ENCODE measurements at regions not wholly inside any gene's neighbourhood (a gene's known extent, or its start where the extent isn't known, plus 50 kb on each side); places are given as distances from the start of the nearest gene placed in this dataset.
"Not testable (repeated sequence)": the region's sequence is repeated elsewhere in the genome, so short reads cannot be mapped to it uniquely, and the experiment has no call there.

GRCh38 chr13:67466569-67466968, 236.4 kb upstream of the PCDH9 start:
- no peaks in the 10 kb centered on the region for H3K4me1 ChIP-seq (ENCODE audit: control insufficient read depth, insufficient read depth, low read length)
- ATAC-seq (no peak), DNase-seq (ENCODE audit: low read depth, low spot score) (no peak)
- no peaks in the 10 kb centered on the region for H3K36me3 ChIP-seq (ENCODE audit: control insufficient read depth, insufficient read depth, low read length)
- CTCF ChIA-PET, result no interaction called here
- POLR2A ChIA-PET, result no interaction called here
- no TSS peak for BruUV-seq (replicated peaks)
- peaks cover 6% of the 10 kb centered on the region; the same call in 1 of the 2 replicates for H3K9me3 ChIP-seq (ENCODE audit: control insufficient read depth, insufficient read depth, low read depth, low read length)
- intact Hi-C loops (cut with micrococcal nuclease; ENCODE audit: unreplicated experiment) (no loop called here), in situ Hi-C loops (cut with HindIII; ENCODE audit: low pct_unique_long_range_greater_than_20kb, low sequenced_read_pairs) (no loop called here)
- no peak for TF ChIP-seq TCF7L2 (IDR thresholded peaks at IDR 0.05; ENCODE audit: low read depth, low read length)
- no peak for TF ChIP-seq SIN3A (IDR thresholded peaks at IDR 0.05; ENCODE audit: borderline replicate concordance, insufficient read depth, low read depth, low read length)
- no peak for TF ChIP-seq POLR2AphosphoS5 (IDR thresholded peaks at IDR 0.05; ENCODE audit: low read depth, low read length)
- no peaks in the 10 kb centered on the region for H3K27me3 ChIP-seq (ENCODE audit: control insufficient read depth, insufficient read depth, low read length)
- no peak overlapping the region for H3K4me3 ChIP-seq (ENCODE audit: low read depth in 2 of 2, low read length in 2 of 2)
- no peak overlapping the region for H3K27ac ChIP-seq (ENCODE audit: low read length)

GRCh38 chr13:67464154-67464553, 234.0 kb upstream of the PCDH9 start:
- BruUV-seq (replicated peaks), result no TSS peak
- ChIA-PET CTCF (no interaction called here), POLR2A (no interaction called here)
- TF ChIP-seq CTCF (IDR thresholded peaks at IDR 0.05) (no peak), TCF7L2 (IDR thresholded peaks at IDR 0.05; ENCODE audit: low read depth, low read length) (no peak), REST (IDR thresholded peaks at IDR 0.05; ENCODE audit: insufficient read depth in 1 of 2, low read depth in 2 of 2, low read length in 1 of 2) (no peak), POLR2AphosphoS5 (IDR thresholded peaks at IDR 0.05; ENCODE audit: low read depth, low read length) (no peak), SIN3A (IDR thresholded peaks at IDR 0.05; ENCODE audit: borderline replicate concordance, insufficient read depth, low read depth, low read length) (no peak)
- intact Hi-C loops (cut with micrococcal nuclease; ENCODE audit: unreplicated experiment), result no loop called here
- no peaks in the 10 kb centered on the region for H3K27me3 ChIP-seq (ENCODE audit: control insufficient read depth, insufficient read depth, low read length)
- in situ Hi-C loops (cut with HindIII; ENCODE audit: low pct_unique_long_range_greater_than_20kb, low sequenced_read_pairs), result no loop called here
- DNase-seq (ENCODE audit: low read depth, low spot score) (no peak), ATAC-seq (no peak)
- H3K36me3 ChIP-seq (ENCODE audit: control insufficient read depth, insufficient read depth, low read length), result no peaks in the 10 kb centered on the region
- H3K4me1 ChIP-seq (ENCODE audit: control insufficient read depth, insufficient read depth, low read length), result no peaks in the 10 kb centered on the region
- H3K4me3 ChIP-seq (ENCODE audit: low read depth in 2 of 2, low read length in 2 of 2), result no peak overlapping the region
- H3K9me3 ChIP-seq (ENCODE audit: control insufficient read depth, insufficient read depth, low read depth, low read length), result peaks cover 3% of the 10 kb centered on the region; the same call in 1 of the 2 replicates
- H3K27ac ChIP-seq (ENCODE audit: low read length), result no peak overlapping the region

GRCh38 chr13:67462098-67462497, 232.0 kb upstream of the PCDH9 start:
- H3K27me3 ChIP-seq (ENCODE audit: control insufficient read depth, insufficient read depth, low read length), result no peaks in the 10 kb centered on the region
- no peaks in the 10 kb centered on the region for H3K36me3 ChIP-seq (ENCODE audit: control insufficient read depth, insufficient read depth, low read length)
- no peak for ATAC-seq
- no peak overlapping the region for H3K4me3 ChIP-seq (ENCODE audit: low read depth in 2 of 2, low read length in 2 of 2)
- no peak overlapping the region for H3K27ac ChIP-seq (ENCODE audit: low read length)
- CTCF ChIA-PET, result no interaction called here
- no peak for DNase-seq (ENCODE audit: low read depth, low spot score)
- POLR2A ChIA-PET, result no interaction called here
- BruUV-seq (replicated peaks), result no TSS peak
- H3K9me3 ChIP-seq (ENCODE audit: control insufficient read depth, insufficient read depth, low read depth, low read length), result no peaks in the 10 kb centered on the region
- no peaks in the 10 kb centered on the region for H3K4me1 ChIP-seq (ENCODE audit: control insufficient read depth, insufficient read depth, low read length)
- TF ChIP-seq REST (IDR thresholded peaks at IDR 0.05; ENCODE audit: insufficient read depth in 1 of 2, low read depth in 2 of 2, low read length in 1 of 2), result no peak
- TF ChIP-seq SIN3A (IDR thresholded peaks at IDR 0.05; ENCODE audit: borderline replicate concordance, insufficient read depth, low read depth, low read length), result no peak
- no peak for TF ChIP-seq TCF7L2 (IDR thresholded peaks at IDR 0.05; ENCODE audit: low read depth, low read length)
- TF ChIP-seq POLR2AphosphoS5 (IDR thresholded peaks at IDR 0.05; ENCODE audit: low read depth, low read length), result no peak
- TF ChIP-seq CTCF (IDR thresholded peaks at IDR 0.05), result no peak
- intact Hi-C loops (cut with micrococcal nuclease; ENCODE audit: unreplicated experiment) (no loop called here), in situ Hi-C loops (cut with HindIII; ENCODE audit: low pct_unique_long_range_greater_than_20kb, low sequenced_read_pairs) (no loop called here)

- BruUV-seq (replicated peaks); CTCF ChIA-PET; ATAC-seq; H3K4me3 ChIP-seq (ENCODE audit: low read depth in 2 of 2, low read length in 2 of 2); POLR2A ChIA-PET; DNase-seq (ENCODE audit: low read depth, low spot score); H3K9me3 ChIP-seq (ENCODE audit: control insufficient read depth, insufficient read depth, low read depth, low read length); H3K27ac ChIP-seq (ENCODE audit: low read length); H3K36me3 ChIP-seq (ENCODE audit: control insufficient read depth, insufficient read depth, low read length); intact Hi-C loops (cut with micrococcal nuclease; ENCODE audit: unreplicated experiment); H3K4me1 ChIP-seq (ENCODE audit: control insufficient read depth, insufficient read depth, low read length); H3K27me3 ChIP-seq (ENCODE audit: control insufficient read depth, insufficient read depth, low read length); in situ Hi-C loops (cut with HindIII; ENCODE audit: low pct_unique_long_range_greater_than_20kb, low sequenced_read_pairs): not testable (repeated sequence)
These were observed 222.4 kb upstream of the PCDH9 start for GRCh38 chr13:67452526-67452925.
